HG03354 (cell line): ENCODE measurements at regions not wholly inside any gene's neighbourhood (a gene's known extent, or its start where the extent isn't known, plus 50 kb on each side); places are given as distances from the start of the nearest gene placed in this dataset.

ENCODE experiments used
- ATAC-seq: cut with Tn5 transposase; IDR thresholded peaks from one replicate; pipeline ENCODE4 v1.9.1; 2021; ENCODE audit warnings: mild to moderate bottlenecking; ENCODE audit not compliant: unreplicated experiment, poor library complexity, severe bottlenecking

- ATAC-seq, result no peak
Measured at GRCh38 chr13:100941377-100942368, 267.1 kb upstream of the TMTC4 start.

DNA sequence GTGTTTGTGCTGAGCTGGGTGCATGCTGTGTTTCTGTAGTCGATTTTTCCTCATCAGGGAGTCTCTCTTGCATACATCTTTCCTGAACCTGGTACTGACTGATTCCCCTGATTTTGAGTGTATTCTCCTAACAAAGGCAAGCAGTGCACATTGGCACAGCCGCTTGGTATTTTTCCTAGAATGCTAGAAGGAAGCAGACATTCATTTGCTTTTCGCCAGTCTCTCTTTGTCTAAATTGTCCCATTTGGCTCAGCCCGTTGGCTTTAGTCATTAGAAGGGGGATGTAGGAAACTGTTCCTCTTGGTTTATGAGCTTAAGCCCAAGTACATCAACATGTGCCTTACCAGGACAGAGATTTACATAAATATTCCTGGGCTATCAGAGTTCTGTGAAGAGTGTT lies 266.1 kb upstream of the TMTC4 start:
- no peak for ATAC-seq

GRCh38 chr13:100933841-100934240 lies 259.2 kb upstream of the TMTC4 start:
- no peak for ATAC-seq

DNA sequence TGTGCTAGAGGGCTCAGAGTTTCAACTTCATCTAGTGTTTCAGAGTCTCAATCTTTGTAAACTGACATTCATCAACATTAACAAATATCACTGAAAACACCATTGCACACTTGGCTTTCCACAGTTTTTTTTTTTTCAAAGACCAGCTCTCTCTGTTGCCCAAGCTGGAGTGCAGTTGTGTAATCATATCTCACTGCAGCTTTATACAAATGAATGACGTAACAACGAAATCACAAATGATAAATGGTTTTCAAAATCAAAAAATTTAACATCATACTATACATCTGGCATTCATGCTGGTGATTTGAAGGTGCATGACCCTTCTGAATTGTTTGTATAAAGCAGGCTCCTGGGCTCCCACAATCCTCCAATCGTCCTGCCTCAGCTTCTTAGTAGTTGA lies 248.0 kb upstream of the TMTC4 start:
- ATAC-seq, result no peak

DNA sequence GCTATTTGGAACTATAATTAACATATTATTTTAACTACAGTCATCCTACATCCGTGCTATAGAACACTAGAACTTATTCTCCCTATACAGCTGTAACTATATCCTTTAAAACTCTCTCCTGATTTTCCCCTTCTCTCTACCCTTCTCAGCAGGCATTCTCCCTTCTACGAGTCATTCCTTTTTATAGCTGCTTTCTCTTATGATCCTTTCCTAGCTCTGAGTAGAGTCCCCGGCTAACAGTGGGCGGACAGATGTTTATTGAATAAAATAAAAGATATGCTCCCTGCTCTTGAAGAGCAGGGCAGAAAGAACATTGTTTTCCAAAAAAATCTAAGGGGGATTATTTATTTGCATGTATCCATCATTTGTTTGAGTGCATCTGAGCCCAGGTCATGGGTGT lies 246.5 kb upstream of the TMTC4 start:
- no peak for ATAC-seq

- no peak for ATAC-seq
Measured at GRCh38 chr13:100917011-100917410, 242.4 kb upstream of the TMTC4 start.

GRCh38 chr13:100913143-100913542 lies 238.5 kb upstream of the TMTC4 start:
- no peak for ATAC-seq

DNA sequence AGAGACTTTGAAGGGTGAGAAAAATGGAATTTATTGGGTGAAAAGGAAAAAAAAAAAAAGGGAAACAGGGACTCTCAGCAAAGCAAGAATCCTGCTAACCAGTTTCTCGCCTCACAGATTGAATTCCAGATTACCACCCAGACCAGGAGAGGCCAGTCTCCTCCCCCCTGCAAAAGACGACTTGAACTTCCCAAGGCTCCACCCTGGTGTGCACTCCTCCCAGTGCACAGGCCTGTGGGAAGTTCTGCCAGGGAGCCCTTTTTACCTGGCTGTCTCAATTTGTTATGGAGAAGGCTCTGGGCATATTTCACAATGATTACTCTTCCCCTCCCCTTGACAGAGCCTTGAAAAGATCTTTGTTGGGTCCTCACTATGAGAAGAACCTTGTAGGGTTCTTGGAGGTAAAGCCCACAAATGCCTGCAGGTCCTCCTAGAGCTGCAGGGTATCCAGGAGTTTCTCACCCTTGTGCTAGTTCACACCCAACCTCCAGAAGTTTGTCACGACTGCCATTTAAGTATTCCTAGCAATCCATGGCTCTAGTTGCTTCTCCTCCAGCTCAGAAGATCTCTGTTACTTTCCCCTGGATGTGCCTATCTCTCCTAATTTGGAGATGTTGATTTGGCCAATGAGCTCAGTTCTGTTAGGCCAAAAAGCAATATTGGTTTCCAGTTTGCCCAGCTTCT lies 229.8 kb upstream of the TMTC4 start:
- no peak for ATAC-seq

GRCh38 chr13:100899720-100900316 lies 225.2 kb upstream of the TMTC4 start:
- no peak for ATAC-seq

- no peak for ATAC-seq
Measured at GRCh38 chr13:100898431-100898830, 223.8 kb upstream of the TMTC4 start.

- ATAC-seq, result no peak
Measured at GRCh38 chr13:100895651-100896050, 221.1 kb upstream of the TMTC4 start.

DNA sequence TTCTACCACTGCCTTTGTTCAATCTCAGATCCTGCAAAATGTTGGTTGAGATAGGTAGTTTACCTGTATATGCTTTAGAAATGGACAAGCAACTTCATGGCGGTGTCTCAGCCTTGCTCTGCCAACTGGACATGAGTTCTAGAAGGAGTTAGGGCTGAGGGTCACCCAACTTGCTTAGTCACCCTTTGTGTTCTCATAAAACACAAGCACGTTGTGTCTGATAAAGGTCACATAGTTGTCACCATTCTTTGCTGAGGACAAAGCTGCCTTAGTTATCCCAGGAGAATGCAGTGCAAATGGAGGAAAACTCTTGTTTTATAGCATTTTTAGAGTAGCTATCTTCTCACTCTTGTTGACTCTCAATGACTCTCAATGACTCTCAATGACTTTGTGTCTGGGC lies 218.4 kb upstream of the TMTC4 start:
- ATAC-seq, result no peak

GRCh38 chr13:100890645-100891044 lies 216.1 kb upstream of the TMTC4 start:
- ATAC-seq, result no peak

GRCh38 chr13:100887729-100888151 lies 213.1 kb upstream of the TMTC4 start:
- ATAC-seq, result no peak

GRCh38 chr13:100883453-100883852 lies 208.9 kb upstream of the TMTC4 start:
- no peak for ATAC-seq

DNA sequence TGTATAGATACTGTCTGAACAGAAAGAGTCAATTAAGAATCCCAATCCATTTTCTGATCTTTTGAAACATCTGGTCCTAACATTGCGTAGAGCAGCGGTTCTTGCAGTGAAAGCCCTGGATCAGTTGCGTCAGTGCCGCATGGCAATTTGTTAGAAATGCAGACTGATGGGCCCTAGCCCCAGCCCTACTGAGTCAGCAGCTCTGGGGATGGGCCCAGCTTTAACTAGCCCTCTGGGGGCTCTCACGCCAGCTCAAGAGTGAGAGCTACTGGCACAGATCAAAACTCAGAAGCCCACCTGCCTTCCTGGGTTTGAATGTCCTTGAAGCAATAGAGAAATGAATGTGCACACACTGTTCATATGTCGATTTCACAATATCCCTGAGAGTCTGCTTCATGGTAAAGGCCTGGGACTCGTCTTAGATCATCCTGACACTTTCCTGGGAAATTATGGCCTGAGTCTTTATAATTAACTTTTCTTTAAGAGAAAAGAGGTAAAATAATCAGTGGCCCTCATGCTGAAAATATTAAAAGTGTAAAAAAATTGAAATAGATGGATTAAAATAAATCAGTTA lies 206.8 kb upstream of the TMTC4 start:
- ATAC-seq, result no peak

GRCh38 chr13:100880166-100880565 lies 205.6 kb upstream of the TMTC4 start:
- no peak for ATAC-seq

GRCh38 chr13:100879255-100879654 lies 204.7 kb upstream of the TMTC4 start:
- ATAC-seq, result no peak

DNA sequence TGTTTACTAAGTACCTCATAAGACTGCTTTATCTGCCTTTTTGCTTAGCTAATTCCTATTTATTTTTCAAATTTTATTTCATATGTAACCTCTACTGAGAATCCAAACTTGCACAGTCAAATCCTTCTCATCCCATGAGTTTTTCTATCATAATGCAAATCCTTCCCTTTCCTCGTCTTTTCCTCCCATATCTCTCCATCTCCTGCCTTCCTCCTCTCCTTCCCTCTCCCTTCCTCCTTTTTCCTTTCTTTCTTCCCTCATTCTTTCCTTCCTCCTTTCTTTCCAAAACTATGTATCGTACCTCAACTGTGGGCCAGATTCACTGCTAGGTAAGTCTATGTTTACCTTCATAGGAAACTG lies 201.4 kb upstream of the TMTC4 start:
- ATAC-seq, result no peak

DNA sequence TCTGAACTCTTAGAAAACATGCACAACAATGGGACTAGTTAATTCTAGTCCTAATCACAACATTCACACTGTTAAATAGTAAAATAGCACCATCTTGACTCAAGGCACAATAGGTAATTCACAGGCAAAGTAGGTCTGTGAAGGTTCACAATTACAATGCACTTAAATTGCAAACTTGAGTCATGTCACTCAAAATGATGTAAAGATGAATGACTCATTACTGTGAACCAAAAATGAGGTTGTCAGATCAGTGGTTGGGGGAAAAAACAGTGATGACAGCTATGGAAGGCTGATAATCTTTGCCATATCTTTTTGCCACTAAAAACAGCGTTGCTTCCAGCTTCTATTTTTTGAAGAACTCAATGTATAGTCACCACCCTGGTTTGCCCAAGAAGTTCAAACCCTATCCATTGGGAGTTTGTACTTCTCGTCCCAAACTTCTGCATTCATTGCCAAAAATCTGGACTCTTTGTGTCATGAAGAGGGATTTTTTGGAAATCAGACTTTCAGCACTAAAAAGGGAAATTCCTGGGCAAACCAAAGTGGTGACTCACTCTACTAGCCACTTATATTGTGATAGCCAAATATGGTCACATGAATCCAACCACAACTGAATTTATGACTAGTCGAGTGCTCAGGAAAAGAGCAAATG lies 200.9 kb upstream of the TMTC4 start:
- peak; percentile 65 for ATAC-seq
